ENCODE measurements at regions not wholly inside any gene's neighbourhood (a gene's known extent, or its start where the extent isn't known, plus 50 kb on each side); places are given as distances from the start of the nearest gene placed in this dataset.

DNA sequence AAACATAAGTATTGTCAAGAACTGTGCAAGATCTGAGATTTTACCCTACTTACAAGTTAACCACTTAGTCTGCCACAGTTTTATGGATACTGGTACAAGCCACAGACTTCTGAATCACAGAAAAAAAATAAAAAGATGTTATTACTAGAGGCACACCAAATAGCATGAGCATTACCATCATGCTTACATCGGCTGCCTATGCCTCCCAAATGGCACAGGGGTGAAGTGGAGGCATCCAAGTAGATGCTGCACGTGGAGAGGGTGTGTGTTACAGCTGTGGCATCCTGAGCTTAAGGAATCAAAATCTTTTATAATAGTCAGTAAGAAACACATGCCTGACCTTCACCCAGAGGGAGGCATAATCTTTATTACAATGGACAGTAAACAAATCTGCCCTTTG lies 207.8 kb downstream of the TFEC start:
- H3K27ac Mint-ChIP-seq: no peak overlapping the region
- WGBS, 2 experiments (ENCODE audit: insufficient coverage in 1 of 2, insufficient read length in 1 of 2): 86% methylated on average over 2 of the region's 2 CpGs; no CpG with 5 or more reads in 1 of the 2 experiments
- H3K4me1 Mint-ChIP-seq: no peaks in the 10 kb centered on the region
- Histone ChIP-seq H3K4me1 (ENCODE audit: control insufficient read depth, insufficient read depth, low read length) (no peaks in the 10 kb centered on the region), H3K4me3 (ENCODE audit: low read length) (no peak overlapping the region), H3K9ac (ENCODE audit: extremely low read depth, low read length, poor library complexity, severe bottlenecking) (no peak overlapping the region), H3K9me3 (ENCODE audit: control insufficient read depth, low read length) (no peaks in the 10 kb centered on the region), H3K27ac (ENCODE audit: low read depth, low read length) (no peak overlapping the region), H3K27me3 (ENCODE audit: control insufficient read depth, insufficient read depth, low read length, poor library complexity, severe bottlenecking) (no peaks in the 10 kb centered on the region), H3K36me3 (ENCODE audit: control insufficient read depth, insufficient read depth, low read length) (no peaks in the 10 kb centered on the region)
- H3K27me3 Mint-ChIP-seq (ENCODE audit: insufficient read depth): peaks cover 2% of the 10 kb centered on the region
- TF ChIP-seq, protein P1, sequence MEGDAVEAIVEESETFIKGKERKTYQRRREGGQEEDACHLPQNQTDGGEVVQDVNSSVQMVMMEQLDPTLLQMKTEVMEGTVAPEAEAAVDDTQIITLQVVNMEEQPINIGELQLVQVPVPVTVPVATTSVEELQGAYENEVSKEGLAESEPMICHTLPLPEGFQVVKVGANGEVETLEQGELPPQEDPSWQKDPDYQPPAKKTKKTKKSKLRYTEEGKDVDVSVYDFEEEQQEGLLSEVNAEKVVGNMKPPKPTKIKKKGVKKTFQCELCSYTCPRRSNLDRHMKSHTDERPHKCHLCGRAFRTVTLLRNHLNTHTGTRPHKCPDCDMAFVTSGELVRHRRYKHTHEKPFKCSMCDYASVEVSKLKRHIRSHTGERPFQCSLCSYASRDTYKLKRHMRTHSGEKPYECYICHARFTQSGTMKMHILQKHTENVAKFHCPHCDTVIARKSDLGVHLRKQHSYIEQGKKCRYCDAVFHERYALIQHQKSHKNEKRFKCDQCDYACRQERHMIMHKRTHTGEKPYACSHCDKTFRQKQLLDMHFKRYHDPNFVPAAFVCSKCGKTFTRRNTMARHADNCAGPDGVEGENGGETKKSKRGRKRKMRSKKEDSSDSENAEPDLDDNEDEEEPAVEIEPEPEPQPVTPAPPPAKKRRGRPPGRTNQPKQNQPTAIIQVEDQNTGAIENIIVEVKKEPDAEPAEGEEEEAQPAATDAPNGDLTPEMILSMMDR (conservative IDR thresholded peaks at IDR 0.05): no peak
- no peaks in the 10 kb centered on the region for H3K36me3 Mint-ChIP-seq (ENCODE audit: low read depth)
- H3K4me3 Mint-ChIP-seq: no peak overlapping the region
- DNase-seq: no peak
- H3K9me3 Mint-ChIP-seq: no peaks in the 10 kb centered on the region

DNA sequence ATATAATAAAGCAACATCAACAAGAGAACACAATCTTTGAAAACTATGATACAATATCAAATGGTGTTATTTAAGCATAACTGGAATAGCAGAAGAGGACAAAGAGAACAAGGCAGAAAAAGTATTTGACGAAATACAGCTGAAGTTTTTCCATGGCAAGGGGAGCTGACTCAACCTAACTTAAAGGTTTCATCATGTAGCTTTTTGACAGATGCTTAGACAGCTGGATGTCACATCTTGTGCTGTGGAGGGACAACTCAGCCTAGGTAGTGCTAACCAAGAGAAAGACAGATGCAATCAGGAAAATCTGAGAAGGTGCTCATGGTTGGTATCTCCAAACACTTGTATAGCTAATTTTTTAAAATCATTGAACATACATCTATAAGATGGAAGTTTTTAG lies 208.2 kb downstream of the TFEC start:
- Mint-ChIP-seq H3K27ac (no peak overlapping the region), H3K4me3 (no peak overlapping the region), H3K36me3 (ENCODE audit: low read depth) (no peaks in the 10 kb centered on the region), H3K27me3 (ENCODE audit: insufficient read depth) (peaks cover 2% of the 10 kb centered on the region), H3K4me1 (peaks cover 2% of the 10 kb centered on the region), H3K9me3 (no peaks in the 10 kb centered on the region)
- WGBS, 2 experiments (ENCODE audit: insufficient coverage in 1 of 2, insufficient read length in 1 of 2): 80 to 90% methylated on average over 1 of the region's 1 CpG
- Histone ChIP-seq H3K4me3 (ENCODE audit: low read length) (no peak overlapping the region), H3K4me1 (ENCODE audit: control insufficient read depth, insufficient read depth, low read length) (no peaks in the 10 kb centered on the region), H3K9me3 (ENCODE audit: control insufficient read depth, low read length) (no peaks in the 10 kb centered on the region), H3K27ac (ENCODE audit: low read depth, low read length) (no peak overlapping the region), H3K36me3 (ENCODE audit: control insufficient read depth, insufficient read depth, low read length) (no peaks in the 10 kb centered on the region), H3K27me3 (ENCODE audit: control insufficient read depth, insufficient read depth, low read length, poor library complexity, severe bottlenecking) (no peaks in the 10 kb centered on the region), H3K9ac (ENCODE audit: extremely low read depth, low read length, poor library complexity, severe bottlenecking) (no peak overlapping the region)
- no peak for DNase-seq
- TF ChIP-seq, protein P1 (conservative IDR thresholded peaks at IDR 0.05): no peak

DNA sequence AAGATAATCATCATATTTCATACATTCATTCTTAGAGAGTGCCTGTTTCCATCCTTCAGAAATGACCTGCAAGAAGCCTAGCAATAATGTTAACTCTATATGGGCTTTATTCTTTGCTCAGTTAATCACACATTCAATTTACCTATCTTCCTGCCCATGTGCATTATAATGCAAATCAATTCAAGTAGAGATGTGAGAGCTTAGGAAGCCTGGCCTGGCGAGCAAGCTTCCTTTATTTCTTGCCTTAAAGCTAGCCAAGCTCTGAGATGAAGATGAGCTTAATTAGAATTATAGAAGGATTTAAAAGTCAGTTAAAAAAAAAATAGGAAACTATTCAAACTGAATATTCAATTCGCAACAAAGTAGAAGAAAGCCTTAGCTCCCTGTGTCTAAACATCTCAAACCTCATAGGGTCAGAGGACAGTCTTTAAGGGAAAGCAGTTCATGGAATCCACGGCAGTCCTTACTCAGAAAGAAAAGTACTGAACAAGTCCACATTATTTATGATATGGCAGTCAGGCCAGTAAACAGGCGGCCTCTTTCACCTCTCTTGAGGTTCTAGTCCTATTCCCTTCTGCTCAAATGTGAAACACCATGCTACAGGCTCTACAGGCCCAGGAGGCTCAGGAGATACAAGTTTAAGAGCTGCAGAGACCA lies 214.1 kb downstream of the TFEC start:
- H3K9me3 Mint-ChIP-seq: no peaks in the 10 kb centered on the region
- H3K27me3 Mint-ChIP-seq (ENCODE audit: insufficient read depth): peaks cover 2% of the 10 kb centered on the region
- Histone ChIP-seq H3K36me3 (ENCODE audit: control insufficient read depth, insufficient read depth, low read length) (no peaks in the 10 kb centered on the region), H3K27me3 (ENCODE audit: control insufficient read depth, insufficient read depth, low read length, poor library complexity, severe bottlenecking) (no peaks in the 10 kb centered on the region), H3K27ac (ENCODE audit: low read depth, low read length) (no peak overlapping the region), H3K4me3 (ENCODE audit: low read length) (no peak overlapping the region), H3K9ac (ENCODE audit: extremely low read depth, low read length, poor library complexity, severe bottlenecking) (no peak overlapping the region), H3K9me3 (ENCODE audit: control insufficient read depth, low read length) (no peaks in the 10 kb centered on the region), H3K4me1 (ENCODE audit: control insufficient read depth, insufficient read depth, low read length) (no peaks in the 10 kb centered on the region)
- TF ChIP-seq, protein P1 (conservative IDR thresholded peaks at IDR 0.05): no peak
- no peak overlapping the region for H3K4me3 Mint-ChIP-seq
- 32 to 51% methylated on average over 3 to 4 of the region's 4 CpGs for WGBS, 2 experiments (ENCODE audit: insufficient coverage in 1 of 2, insufficient read length in 1 of 2)
- DNase-seq: no peak
- no peaks in the 10 kb centered on the region for H3K36me3 Mint-ChIP-seq (ENCODE audit: low read depth)
- peaks cover 24% of the 10 kb centered on the region for H3K4me1 Mint-ChIP-seq
- H3K27ac Mint-ChIP-seq: no peak overlapping the region

All from endodermal cell (in vitro differentiated cells).